Endothelial cell of umbilical vein (primary cell): ENCODE measurements at regions not wholly inside any gene's neighbourhood (a gene's known extent, or its start where the extent isn't known, plus 50 kb on each side); places are given as distances from the start of the nearest gene placed in this dataset.

ENCODE experiments used
- CTCF ChIP-seq, 2 donors: IDR thresholded peaks; 1 replicate in 1 of 2; 2 replicates in 1 of 2; pipeline ENCODE4 v1.5.1; 2011; ENCODE audit warnings: low read length in 2 of 2, mild to moderate bottlenecking in 2 of 2, moderate library complexity in 2 of 2, control low read depth in 1 of 2, inconsistent platforms in 1 of 2, low read depth in 1 of 2; ENCODE audit not compliant: insufficient read depth in 1 of 2; ENCODE audit errors: extremely low read depth in 1 of 2
- EZH2 ChIP-seq: IDR thresholded peaks from 2 replicates; pipeline ENCODE4 v1.6.1; 2012; ENCODE audit warnings: borderline replicate concordance, low read depth, mild to moderate bottlenecking, moderate library complexity, low read length, inconsistent platforms; ENCODE audit not compliant: severe bottlenecking
- POLR2A ChIP-seq: IDR thresholded peaks from 2 replicates; pipeline ENCODE4 v1.6.1; 2012; ENCODE audit warnings: low read depth, mild to moderate bottlenecking, control low read depth, low read length

- no peak for TF ChIP-seq EZH2
- TF ChIP-seq CTCF (IDR thresholded peaks at IDR 0.05; ENCODE audit: extremely low read depth in 1 of 2, insufficient read depth in 1 of 2, low read depth in 1 of 2, low read length in 2 of 2) = no peak
- TF ChIP-seq POLR2A = no peak
Measured at GRCh38 chr6:153872946-153873345, 166.1 kb upstream of the OPRM1 start.
